BE2C (cell line): ENCODE measurements at regions not wholly inside any gene's neighbourhood (a gene's known extent, or its start where the extent isn't known, plus 50 kb on each side); places are given as distances from the start of the nearest gene placed in this dataset.

Experiments
- DNase-seq: peaks from one replicate; pipeline ENCODE4 v3.0.0-alpha.2; 2020
- H3K27me3 ChIP-seq: fragments of 250-450 bp; sonication (Bioruptor Pico); 2 replicates; pipeline ENCODE4 v1.5.1; 2020; ENCODE audit warnings: mild to moderate bottlenecking
- H3K36me3 ChIP-seq: fragments of 250-450 bp; sonication (Bioruptor Pico); 2 replicates; pipeline ENCODE4 v1.5.1; 2020; ENCODE audit warnings: mild to moderate bottlenecking
- H3K4me1 ChIP-seq: fragments of 250-450 bp; sonication (Bioruptor Pico); 2 replicates; pipeline ENCODE4 v1.5.1; 2020
- H3K4me3 ChIP-seq: 2 replicates; pipeline ENCODE4 v1.5.1; 2011; ENCODE audit warnings: low read depth, low read length
- H3K9me3 ChIP-seq: fragments of 250-450 bp; sonication (Bioruptor Pico); 2 replicates; pipeline ENCODE4 v1.5.1; 2020
- CTCF ChIP-seq: IDR thresholded peaks from 2 replicates; pipeline ENCODE4 v1.5.1; 2012; ENCODE audit warnings: mild to moderate bottlenecking, low read depth, low read length

DNA sequence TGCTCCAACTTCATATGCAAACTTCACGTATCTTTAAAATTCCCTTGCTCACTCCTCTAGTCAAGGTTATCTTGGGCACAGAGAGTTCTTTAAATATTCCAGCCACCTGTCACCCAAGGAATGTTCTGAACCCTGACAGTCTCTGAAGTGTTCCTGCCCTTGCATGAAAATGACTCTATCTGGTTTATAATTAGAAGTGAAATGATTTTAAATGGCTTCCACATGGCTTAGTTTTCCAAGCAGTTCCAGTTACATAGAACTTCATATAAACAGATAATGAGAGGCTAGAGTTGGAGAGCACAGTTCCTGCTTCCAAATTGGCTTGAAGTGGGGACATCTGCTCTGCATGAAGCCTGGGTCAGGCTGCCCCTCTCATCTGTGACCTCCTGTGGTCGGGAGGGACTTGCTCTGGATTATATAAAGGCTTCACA is 81.9 kb downstream of the SLC4A3 start:
- Histone ChIP-seq H3K9me3 (no peaks in the 10 kb centered on the region), H3K36me3 (no peaks in the 10 kb centered on the region), H3K27me3 (no peaks in the 10 kb centered on the region), H3K4me3 (no peak overlapping the region), H3K4me1 (no peaks in the 10 kb centered on the region)
- no peak for DNase-seq
- no peak for TF ChIP-seq CTCF

- DNase-seq = peak; percentile 61
- H3K9me3 ChIP-seq = no peaks in the 10 kb centered on the region
- peaks cover 3% of the 10 kb centered on the region; the same call in 1 of the 2 replicates for H3K27me3 ChIP-seq
- TF ChIP-seq CTCF = no peak
- H3K4me1 ChIP-seq = no peaks in the 10 kb centered on the region
- no peak overlapping the region; the same call in 1 of the 2 replicates for H3K4me3 ChIP-seq
- no peaks in the 10 kb centered on the region for H3K36me3 ChIP-seq
These were observed 85.7 kb downstream of the SLC4A3 start for GRCh38 chr2:219713110-219713509.

DNA sequence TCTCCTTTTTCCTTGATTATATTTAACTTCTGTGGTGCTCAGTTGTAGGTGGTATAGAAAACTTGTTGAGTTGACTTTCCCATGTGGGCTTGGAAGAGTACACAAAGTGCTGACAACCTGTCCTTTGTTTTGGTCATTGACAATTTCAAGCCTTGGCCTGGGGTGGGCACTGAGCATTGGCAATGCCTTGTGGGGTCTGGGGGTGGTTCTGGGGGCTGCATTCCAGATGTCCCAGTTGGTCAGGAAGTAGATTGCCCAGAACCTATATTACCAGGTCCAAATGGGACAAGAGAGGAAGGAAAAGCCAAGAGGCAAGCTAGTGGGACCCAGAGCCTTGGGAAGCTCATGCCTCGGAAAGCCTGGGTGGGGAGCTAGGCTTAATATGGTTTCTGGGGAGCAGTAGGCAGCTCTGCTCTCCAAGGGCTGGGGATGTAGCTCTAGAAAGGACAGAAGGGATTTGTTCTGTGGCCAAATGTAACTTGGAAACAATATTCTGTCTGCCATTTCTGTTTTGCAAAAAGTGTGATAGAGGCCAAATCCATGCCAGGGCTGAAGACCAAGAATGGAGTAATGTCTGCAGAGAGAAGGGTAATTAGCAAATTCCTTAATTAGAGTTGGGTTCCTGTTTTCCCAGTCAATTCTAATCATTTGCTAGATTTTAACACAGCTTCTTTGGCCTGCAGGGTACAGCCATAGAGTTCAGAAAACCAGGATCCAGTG is 87.4 kb downstream of the SLC4A3 start:
- no peak for DNase-seq
- Histone ChIP-seq H3K4me1 (no peaks in the 10 kb centered on the region), H3K27me3 (peaks cover 16% of the 10 kb centered on the region), H3K4me3 (no peak overlapping the region), H3K9me3 (no peaks in the 10 kb centered on the region), H3K36me3 (no peaks in the 10 kb centered on the region)
- no peak for TF ChIP-seq CTCF

DNA sequence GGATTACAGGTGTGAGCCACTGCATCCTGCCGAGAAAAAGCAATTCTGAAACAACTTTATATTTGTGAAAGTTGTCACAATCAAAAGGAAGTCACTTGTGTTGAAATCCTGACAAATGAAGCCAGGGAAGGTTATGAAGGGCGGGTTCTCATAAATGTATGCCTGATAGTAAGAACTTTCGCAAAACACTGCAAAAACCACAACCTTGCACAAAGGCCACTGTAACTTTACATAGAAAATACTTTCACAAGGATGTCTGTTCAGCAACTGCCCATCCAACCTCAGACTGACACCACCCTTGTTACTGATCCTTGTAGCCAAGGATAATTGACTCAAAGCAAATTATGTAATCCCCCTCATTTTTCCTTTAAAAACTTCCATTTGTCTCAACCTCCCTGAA is 90.6 kb downstream of the SLC4A3 start:
- Histone ChIP-seq H3K9me3 (no peaks in the 10 kb centered on the region), H3K36me3 (no peaks in the 10 kb centered on the region), H3K4me3 (no peak overlapping the region), H3K27me3 (peaks cover 34% of the 10 kb centered on the region), H3K4me1 (no peaks in the 10 kb centered on the region)
- DNase-seq = no peak
- no peak for TF ChIP-seq CTCF

DNA sequence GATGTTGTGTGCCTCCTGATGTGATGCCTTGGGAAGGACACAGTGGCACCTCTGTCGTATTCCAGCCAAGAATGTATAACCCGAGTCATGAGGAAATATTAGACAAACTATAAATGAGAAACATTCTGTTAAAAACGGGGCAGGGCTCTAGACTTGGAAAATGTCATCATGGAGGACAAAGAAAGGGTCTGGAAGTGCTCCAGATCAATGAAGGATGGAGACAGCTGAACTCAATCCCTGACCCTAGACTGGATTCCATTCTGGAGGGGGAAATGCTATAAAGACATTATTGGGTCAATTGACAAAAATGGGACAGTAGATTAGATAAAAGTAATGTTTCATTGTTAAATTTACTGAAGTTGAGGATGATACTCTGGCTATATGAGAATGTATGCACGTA is 92.1 kb downstream of the SLC4A3 start:
- H3K9me3 ChIP-seq = no peaks in the 10 kb centered on the region
- peaks cover 44% of the 10 kb centered on the region for H3K27me3 ChIP-seq
- DNase-seq = no peak
- no peaks in the 10 kb centered on the region for H3K36me3 ChIP-seq
- no peak overlapping the region for H3K4me3 ChIP-seq
- no peaks in the 10 kb centered on the region for H3K4me1 ChIP-seq
- TF ChIP-seq CTCF = no peak

DNA sequence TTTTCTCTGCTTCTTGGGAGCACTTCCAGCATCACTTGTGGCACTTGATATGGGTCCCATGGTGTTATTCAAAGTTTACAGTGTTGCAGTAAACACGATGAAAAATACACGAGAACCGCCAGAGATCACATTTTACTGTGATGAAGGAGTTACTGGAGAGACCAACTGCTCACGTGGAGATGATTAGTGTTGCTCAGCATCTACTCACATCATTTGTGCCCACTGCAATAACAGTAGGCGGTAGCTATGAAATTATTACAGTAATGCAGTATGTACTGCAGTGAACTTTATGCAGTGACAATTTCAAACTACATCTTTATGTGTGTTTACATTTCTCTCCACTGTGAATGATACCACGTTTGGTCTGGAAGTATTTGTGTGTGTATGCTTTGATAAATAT is 93.5 kb downstream of the SLC4A3 start:
- TF ChIP-seq CTCF = no peak
- H3K4me1 ChIP-seq = no peaks in the 10 kb centered on the region
- H3K36me3 ChIP-seq = no peaks in the 10 kb centered on the region
- DNase-seq = no peak
- no peak overlapping the region for H3K4me3 ChIP-seq
- peaks cover 53% of the 10 kb centered on the region for H3K27me3 ChIP-seq
- H3K9me3 ChIP-seq = no peaks in the 10 kb centered on the region
